Muscle layer of duodenum (tissue), 2 donors: ENCODE measurements at regions not wholly inside any gene's neighbourhood (a gene's known extent, or its start where the extent isn't known, plus 50 kb on each side); places are given as distances from the start of the nearest gene placed in this dataset.
"Not testable (repeated sequence)": the region's sequence is repeated elsewhere in the genome, so short reads cannot be mapped to it uniquely, and the experiment has no call there.

Experiments used
- H3K27ac ChIP-seq: one replicate; pipeline ENCODE4 v1.7.0; 2013; ENCODE audit warnings: mild to moderate bottlenecking, low read length
- H3K27me3 ChIP-seq: one replicate; pipeline ENCODE4 v1.7.0; 2013; ENCODE audit warnings: low read depth, mild to moderate bottlenecking, control low read depth, low read length
- H3K36me3 ChIP-seq, 2 donors: one replicate each; pipeline ENCODE4 v1.7.0; 2013; ENCODE audit warnings: low read length in 2 of 2, control low read depth in 1 of 2, mild to moderate bottlenecking in 1 of 2; ENCODE audit not compliant: insufficient read depth in 2 of 2, control insufficient read depth in 1 of 2
- H3K4me1 ChIP-seq, 2 donors: one replicate each; pipeline ENCODE4 v1.7.0; 2013; ENCODE audit warnings: low read length in 2 of 2, mild to moderate bottlenecking in 2 of 2, control low read depth in 1 of 2, moderate library complexity in 1 of 2; ENCODE audit not compliant: insufficient read depth in 2 of 2, control insufficient read depth in 1 of 2
- H3K4me3 ChIP-seq, 2 donors: one replicate each; pipeline ENCODE4 v1.7.0; 2013; ENCODE audit warnings: low read length in 2 of 2, low read depth in 1 of 2, mild to moderate bottlenecking in 1 of 2
- H3K9me3 ChIP-seq, 2 donors: one replicate each; pipeline ENCODE4 v1.7.0; 2013; ENCODE audit warnings: low read length in 2 of 2, control low read depth in 1 of 2, mild to moderate bottlenecking in 1 of 2; ENCODE audit not compliant: control insufficient read depth in 1 of 2
- donor health status: healthy.

DNA sequence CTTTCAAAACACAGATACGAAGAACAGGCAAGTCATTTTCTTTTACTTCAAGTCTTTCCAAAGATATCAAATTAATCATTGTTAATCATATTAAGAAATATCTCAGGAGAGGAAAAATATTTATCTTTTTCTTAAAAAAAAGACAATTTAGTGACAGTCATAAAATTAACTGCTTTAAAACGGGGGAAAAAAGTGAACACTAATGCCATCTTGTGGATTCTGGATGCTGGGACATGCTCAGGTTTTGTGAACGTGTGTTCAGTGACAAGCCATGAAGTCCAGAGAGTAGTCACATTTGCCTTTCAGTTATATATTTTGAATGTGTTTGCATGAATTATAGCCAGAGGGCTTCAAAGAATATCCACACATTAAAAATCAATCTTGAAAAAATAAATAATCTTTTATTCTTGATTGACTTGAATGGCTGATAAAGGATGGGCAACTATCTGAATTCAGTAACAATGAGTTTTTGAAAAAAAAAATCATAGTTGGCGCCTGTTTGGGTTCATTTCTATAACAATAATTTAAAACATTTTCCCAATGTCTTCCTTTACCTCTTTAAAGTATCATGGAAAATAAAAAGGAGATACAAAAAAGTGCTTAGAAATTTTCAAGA is 74.7 kb upstream of the NOX3 start:
- H3K4me3 ChIP-seq: no peak overlapping the region
- H3K27me3 ChIP-seq: no peaks in the 10 kb centered on the region
- H3K27ac ChIP-seq: no peak overlapping the region
- peaks cover 0 to 5% of the 10 kb centered on the region in 2 donors for H3K9me3 ChIP-seq
- peaks cover 0 to 7% of the 10 kb centered on the region in 2 donors for H3K4me1 ChIP-seq
- peaks cover 0 to 3% of the 10 kb centered on the region in 2 donors for H3K36me3 ChIP-seq

DNA sequence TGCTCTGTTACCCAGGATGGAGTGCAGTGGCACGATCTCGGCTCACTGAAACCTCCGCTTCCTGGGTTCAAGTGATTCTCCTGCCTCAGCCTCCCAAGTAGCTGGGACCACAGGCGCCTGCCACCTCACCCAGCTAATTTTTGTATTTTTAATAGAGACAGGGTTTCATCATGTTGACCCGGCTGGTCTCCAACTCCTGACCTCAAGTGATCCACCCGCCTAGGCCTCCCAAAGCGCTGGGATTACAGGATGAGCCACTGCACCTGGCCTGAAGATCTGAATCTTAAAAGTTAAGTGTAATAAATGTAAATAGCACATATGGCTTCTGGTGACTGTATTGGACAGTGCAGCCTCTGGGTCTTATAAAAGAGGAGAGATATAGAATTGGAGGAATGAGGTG is 74.2 kb upstream of the NOX3 start:
- H3K27me3 ChIP-seq, H3K36me3 ChIP-seq, H3K9me3 ChIP-seq, H3K4me3 ChIP-seq, H3K4me1 ChIP-seq, H3K27ac ChIP-seq: not testable (repeated sequence)

DNA sequence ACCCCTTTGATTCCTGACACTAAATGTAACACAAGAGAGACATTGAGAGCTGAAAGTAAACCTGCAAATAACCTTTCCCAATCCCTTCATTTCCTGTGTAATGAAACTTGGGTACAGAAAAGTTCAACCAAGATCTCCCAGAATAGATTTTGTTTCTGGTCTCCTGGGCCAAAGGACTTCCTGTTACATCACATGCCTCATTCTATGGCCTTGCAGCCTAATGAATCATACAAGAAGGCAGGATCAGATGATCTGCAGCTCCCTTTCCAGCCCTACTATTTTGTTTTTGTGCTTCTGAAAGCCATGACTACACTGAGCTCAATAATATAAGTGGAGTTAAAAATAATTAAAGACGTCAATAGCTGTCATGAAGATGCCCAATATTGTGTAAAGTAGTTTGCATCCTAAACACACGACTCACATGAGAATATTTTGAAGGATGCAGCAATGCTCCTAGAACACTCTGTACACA is 73.4 kb upstream of the NOX3 start:
- Histone ChIP-seq H3K4me3 (no peak overlapping the region), H3K9me3 (peaks cover 0 to 2% of the 10 kb centered on the region in 2 donors), H3K27ac (no peak overlapping the region), H3K27me3 (no peaks in the 10 kb centered on the region), H3K4me1 (peaks cover 0 to 7% of the 10 kb centered on the region in 2 donors), H3K36me3 (peaks cover 0 to 3% of the 10 kb centered on the region in 2 donors)

- H3K4me3 ChIP-seq: no peak overlapping the region
- H3K4me1 ChIP-seq: peaks cover 0 to 7% of the 10 kb centered on the region in 2 donors
- no peak overlapping the region for H3K27ac ChIP-seq
- H3K9me3 ChIP-seq: no peaks in the 10 kb centered on the region
- H3K36me3 ChIP-seq: peaks cover 0 to 3% of the 10 kb centered on the region in 2 donors
- H3K27me3 ChIP-seq: no peaks in the 10 kb centered on the region
These were observed 72.7 kb upstream of the NOX3 start for GRCh38 chr6:155528335-155528734.

GRCh38 chr6:155527443-155527842 is 71.8 kb upstream of the NOX3 start:
- H3K4me1 ChIP-seq: peaks cover 0 to 7% of the 10 kb centered on the region in 2 donors
- H3K27ac ChIP-seq: no peak overlapping the region
- no peaks in the 10 kb centered on the region for H3K9me3 ChIP-seq
- no peak overlapping the region for H3K4me3 ChIP-seq
- H3K27me3 ChIP-seq: no peaks in the 10 kb centered on the region
- H3K36me3 ChIP-seq: peaks cover 0 to 3% of the 10 kb centered on the region in 2 donors

DNA sequence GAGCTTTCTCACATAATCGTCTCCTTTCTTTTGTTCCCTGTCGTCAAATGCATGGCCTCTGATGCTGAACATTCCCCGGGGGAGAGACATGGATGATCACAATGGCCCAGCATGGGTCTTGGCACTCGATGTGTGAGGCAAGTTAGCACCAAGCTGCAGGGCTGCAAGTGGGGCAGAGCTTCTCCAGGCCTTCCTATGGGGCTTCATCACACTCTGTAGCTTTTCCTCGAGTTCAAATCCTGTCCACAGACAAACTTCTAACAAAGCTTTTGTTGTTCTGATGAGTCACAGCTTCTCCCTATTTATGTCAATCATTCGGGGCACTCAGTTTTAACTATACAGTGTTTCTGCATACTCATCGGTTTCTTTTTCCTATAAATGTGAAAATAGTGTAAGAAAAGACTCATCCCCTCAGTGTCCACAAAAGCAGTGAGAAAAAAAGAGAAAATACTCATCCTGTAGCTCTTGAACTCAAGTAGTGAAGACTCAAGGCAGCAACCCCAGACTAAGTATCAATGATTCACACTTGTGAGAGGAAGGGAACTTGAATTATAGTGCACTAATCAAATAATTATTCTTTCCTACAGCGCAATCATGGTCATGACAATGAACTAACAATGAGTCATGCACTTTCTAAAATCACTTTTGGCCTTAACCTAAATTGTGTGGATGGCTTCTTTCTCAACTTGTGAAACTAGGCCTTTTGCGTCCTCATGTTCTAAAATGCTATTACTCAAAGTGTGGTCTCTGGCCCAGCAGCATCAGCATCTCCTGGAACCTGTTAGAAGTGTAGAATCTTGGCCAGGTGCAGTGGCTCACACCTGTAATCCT is 68.4 kb upstream of the NOX3 start:
- peaks cover 0 to 2% of the 10 kb centered on the region in 2 donors for H3K4me1 ChIP-seq
- no peak overlapping the region for H3K4me3 ChIP-seq
- H3K27me3 ChIP-seq: no peaks in the 10 kb centered on the region
- no peak overlapping the region for H3K27ac ChIP-seq
- peaks cover 0 to 3% of the 10 kb centered on the region in 2 donors for H3K36me3 ChIP-seq
- H3K9me3 ChIP-seq: no peaks in the 10 kb centered on the region

GRCh38 chr6:155521719-155522118 is 66.1 kb upstream of the NOX3 start:
- Histone ChIP-seq H3K27me3 (no peaks in the 10 kb centered on the region), H3K27ac (no peak overlapping the region), H3K4me1 (no peaks in the 10 kb centered on the region), H3K4me3 (no peak overlapping the region), H3K36me3 (no peaks in the 10 kb centered on the region), H3K9me3 (no peaks in the 10 kb centered on the region)

- H3K36me3 ChIP-seq: no peaks in the 10 kb centered on the region
- H3K4me1 ChIP-seq: no peaks in the 10 kb centered on the region
- H3K27ac ChIP-seq: no peak overlapping the region
- H3K9me3 ChIP-seq: no peaks in the 10 kb centered on the region
- H3K27me3 ChIP-seq: no peaks in the 10 kb centered on the region
- no peak overlapping the region for H3K4me3 ChIP-seq
These were observed 64.4 kb upstream of the NOX3 start for GRCh38 chr6:155520078-155520477.

GRCh38 chr6:155519176-155519738 is 63.6 kb upstream of the NOX3 start:
- H3K27ac ChIP-seq: no peak overlapping the region
- no peaks in the 10 kb centered on the region for H3K27me3 ChIP-seq
- H3K9me3 ChIP-seq: no peaks in the 10 kb centered on the region
- no peak overlapping the region for H3K4me3 ChIP-seq
- H3K4me1 ChIP-seq: no peaks in the 10 kb centered on the region
- H3K36me3 ChIP-seq: no peaks in the 10 kb centered on the region

DNA sequence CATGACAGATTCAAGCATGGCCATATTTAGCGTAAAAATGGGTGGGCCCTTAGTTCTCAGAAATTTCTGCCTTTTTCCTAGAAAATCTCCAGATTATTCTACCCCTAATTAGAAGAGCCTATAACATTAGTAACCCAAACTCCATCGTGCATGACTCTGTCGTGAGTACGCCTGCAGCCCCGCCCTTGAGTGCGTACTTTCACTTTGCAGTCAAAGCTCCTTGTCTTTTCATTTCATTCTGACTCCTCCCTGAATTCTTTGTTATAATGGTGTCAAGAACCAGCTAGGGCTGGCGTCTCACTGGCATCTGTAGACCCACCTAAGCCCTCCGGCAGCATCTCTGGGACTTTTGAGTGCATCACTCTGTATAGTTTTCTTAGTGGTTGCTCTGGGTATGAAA is 61.7 kb upstream of the NOX3 start:
- H3K36me3 ChIP-seq: no peaks in the 10 kb centered on the region
- no peak overlapping the region for H3K4me3 ChIP-seq

DNA sequence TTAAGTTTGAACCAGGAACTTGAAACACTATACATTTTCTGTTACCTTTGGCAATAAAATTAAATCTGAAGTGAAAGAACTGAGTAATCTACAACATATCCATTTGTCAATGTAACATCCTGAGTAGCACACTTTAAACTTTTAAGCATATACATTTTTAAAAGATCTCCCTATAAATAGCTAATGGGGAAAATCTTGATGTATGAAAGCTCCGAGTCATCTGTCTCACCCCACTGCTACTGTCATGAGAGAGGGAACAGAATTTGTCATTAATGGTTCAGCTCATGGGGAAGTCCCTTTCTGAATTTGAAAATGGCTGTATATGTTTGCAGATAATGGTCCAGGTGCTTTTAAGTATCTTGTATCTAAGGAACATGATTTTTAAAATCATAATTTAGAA is 55.2 kb upstream of the NOX3 start:
- Histone ChIP-seq H3K4me3 (no peak overlapping the region), H3K27me3 (no peaks in the 10 kb centered on the region), H3K4me1 (no peaks in the 10 kb centered on the region), H3K27ac (no peak overlapping the region), H3K36me3 (no peaks in the 10 kb centered on the region), H3K9me3 (no peaks in the 10 kb centered on the region)

More for the DNA sequence above, 61.7 kb upstream of the NOX3 start:
- H3K27ac ChIP-seq: no peak overlapping the region
- H3K4me1 ChIP-seq: no peaks in the 10 kb centered on the region
- H3K9me3 ChIP-seq: no peaks in the 10 kb centered on the region
- H3K27me3 ChIP-seq: no peaks in the 10 kb centered on the region
